Endothelial cell of umbilical vein (primary cell): ENCODE measurements at regions not wholly inside any gene's neighbourhood (a gene's known extent, or its start where the extent isn't known, plus 50 kb on each side); places are given as distances from the start of the nearest gene placed in this dataset.

ENCODE experiments used
- BruUV-seq: library from RNA; stranded (reverse); fragments of 400-500 nt; replicated peaks from 2 replicates; lab custom pipeline; 2021; lab: Mats Ljungman, UMichigan
- CTCF ChIA-PET: fragments of 300-600, 350-600 bp; sonication (Branson Sonifier 250); formaldehyde crosslinking; loops from one replicate; lab custom pipeline; 2021; ENCODE audit warnings: antibody characterized with exemption, inconsistent platforms; lab: Charles Lee
- POLR2A ChIA-PET: fragments of 300-600, 350-600 bp; sonication (Branson Sonifier 250); formaldehyde crosslinking; loops from one replicate; lab custom pipeline; 2021; ENCODE audit warnings: antibody characterized with exemption, inconsistent platforms; lab: Charles Lee
- DNase-seq: peaks from one replicate; pipeline ENCODE4 v3.0.0-alpha.2; 2011; ENCODE audit warnings: low read depth, low spot score
- FAIRE-seq: peaks from 2 replicates; lab custom pipeline; 2011; peaks lifted over from hg19 to GRCh38; lab: Jason Lieb, UNC
- H2AFZ ChIP-seq: 2 replicates; pipeline ENCODE4 v1.6.0; 2012; ENCODE audit warnings: low read depth, low read length, control low read depth, inconsistent platforms
- H3K27ac ChIP-seq: 2 replicates; pipeline ENCODE4 v1.5.1; 2011; ENCODE audit warnings: low read depth, mild to moderate bottlenecking, control low read depth, low read length, moderate library complexity; ENCODE audit not compliant: insufficient read depth
- H3K27me3 ChIP-seq, 2 experiments: 2 replicates each; pipeline versions ENCODE4 v1.6.0 to v1.6.1; 2011; ENCODE audit warnings: low read length in 2 of 2, mixed read lengths in 1 of 2; ENCODE audit not compliant: control insufficient read depth in 2 of 2, insufficient read depth in 2 of 2
- H3K36me3 ChIP-seq, 2 experiments: 2 replicates in 1 of 2; 3 replicates in 1 of 2; pipeline ENCODE4 v1.5.1; 2011; ENCODE audit warnings: low read length in 2 of 2, mild to moderate bottlenecking in 1 of 2, moderate library complexity in 1 of 2; ENCODE audit not compliant: control insufficient read depth in 2 of 2, insufficient read depth in 2 of 2; ENCODE audit errors: extremely low read depth in 1 of 2
- H3K4me1 ChIP-seq: 3 replicates; pipeline ENCODE4 v1.5.1; 2011; ENCODE audit warnings: mild to moderate bottlenecking, low read length; ENCODE audit not compliant: control insufficient read depth, insufficient read depth; ENCODE audit errors: extremely low read depth
- H3K4me2 ChIP-seq: 2 replicates; pipeline ENCODE4 v1.6.1; 2011; ENCODE audit warnings: low read length, control low read depth, mixed read lengths; ENCODE audit not compliant: insufficient read depth
- H3K4me3 ChIP-seq, 3 experiments: fragments of 200-600 bp in 1 of 3; sonication (generic), shearing (Covaris generic) in 1 of 3; replicated peaks in 1 of 3; 2 replicates each; pipeline ENCODE4 v1.5.1; 2011 to 2016; ENCODE audit warnings: control low read depth in 3 of 3, low read length in 3 of 3, mild to moderate bottlenecking in 2 of 3, inconsistent platforms in 1 of 3, low read depth in 1 of 3, moderate library complexity in 1 of 3; ENCODE audit not compliant: insufficient read depth in 1 of 3
- H3K79me2 ChIP-seq: 2 replicates; pipeline ENCODE4 v1.6.0; 2012; ENCODE audit warnings: low read length, inconsistent platforms; ENCODE audit not compliant: control insufficient read depth, insufficient read depth
- H3K9ac ChIP-seq: replicated peaks from 2 replicates; pipeline ENCODE3; 2011; ENCODE audit warnings: low read length, control low read depth; ENCODE audit not compliant: insufficient read depth; ENCODE audit errors: extremely low read depth
- H3K9me1 ChIP-seq: replicated peaks from 3 replicates; pipeline ENCODE4 v1.6.0; 2011; ENCODE audit warnings: mild to moderate bottlenecking, low read length; ENCODE audit not compliant: control insufficient read depth, insufficient read depth; ENCODE audit errors: extremely low read depth
- H3K9me3 ChIP-seq: replicated peaks from 2 replicates; pipeline ENCODE4 v1.5.1; 2012; ENCODE audit warnings: low read length, inconsistent platforms; ENCODE audit not compliant: control insufficient read depth, insufficient read depth
- H4K20me1 ChIP-seq: replicated peaks from 2 replicates; pipeline ENCODE3; 2011; ENCODE audit warnings: mild to moderate bottlenecking, low read length; ENCODE audit not compliant: control insufficient read depth, insufficient read depth; ENCODE audit errors: extremely low read depth
- CTCF ChIP-seq, 2 donors: IDR thresholded peaks; 1 replicate in 1 of 2; 2 replicates in 1 of 2; pipeline ENCODE4 v1.5.1; 2011; ENCODE audit warnings: low read length in 2 of 2, mild to moderate bottlenecking in 2 of 2, moderate library complexity in 2 of 2, control low read depth in 1 of 2, inconsistent platforms in 1 of 2, low read depth in 1 of 2; ENCODE audit not compliant: insufficient read depth in 1 of 2; ENCODE audit errors: extremely low read depth in 1 of 2
- EZH2 ChIP-seq: IDR thresholded peaks from 2 replicates; pipeline ENCODE4 v1.6.1; 2012; ENCODE audit warnings: borderline replicate concordance, low read depth, mild to moderate bottlenecking, moderate library complexity, low read length, inconsistent platforms; ENCODE audit not compliant: severe bottlenecking
- FOS ChIP-seq: IDR thresholded peaks from 2 replicates; pipeline ENCODE4 v1.6.1; 2011; ENCODE audit warnings: mild to moderate bottlenecking, low read length, moderate library complexity, borderline replicate concordance; ENCODE audit not compliant: insufficient read depth
- GATA2 ChIP-seq: IDR thresholded peaks from 2 replicates; pipeline ENCODE4 v1.7.0; 2011; ENCODE audit warnings: low read depth, mild to moderate bottlenecking, moderate library complexity, mixed read lengths, low read length; ENCODE audit not compliant: insufficient read length, insufficient read depth
- JUN ChIP-seq: IDR thresholded peaks from 2 replicates; pipeline ENCODE4 v1.6.1; 2011; ENCODE audit warnings: borderline replicate concordance, low read depth; ENCODE audit not compliant: insufficient read length, insufficient read depth
- MAX ChIP-seq: IDR thresholded peaks from 2 replicates; pipeline ENCODE4 v1.6.1; 2011; ENCODE audit not compliant: insufficient read depth, insufficient read length
- MYC ChIP-seq: IDR thresholded peaks from one replicate; pipeline ENCODE4 v1.6.1; 2011; ENCODE audit warnings: mild to moderate bottlenecking, low read depth, low read length
- POLR2A ChIP-seq: IDR thresholded peaks from 2 replicates; pipeline ENCODE4 v1.6.1; 2012; ENCODE audit warnings: low read depth, mild to moderate bottlenecking, control low read depth, low read length
- POLR2AphosphoS5 ChIP-seq: IDR thresholded peaks from 2 replicates; pipeline ENCODE4 v1.6.1; 2012; ENCODE audit warnings: low read depth, mild to moderate bottlenecking, control low read depth, low read length, moderate library complexity; ENCODE audit not compliant: insufficient read depth
- dilution Hi-C: fragments of 300-500 bp; cut with MboI; formaldehyde crosslinking; loops from one replicate; pipeline ENCODE4 v1.15.0; 2019; ENCODE audit warnings: low sequenced_read_pairs; ENCODE audit not compliant: extremely low pct_ligation_motif_present
- intact Hi-C: fragments of 100-400 bp; cut with micrococcal nuclease; formaldehyde crosslinking; loops from one replicate; pipeline ENCODE4 v1.10.0; 2022

- FAIRE-seq (no peak), DNase-seq (no peak)
- Histone ChIP-seq H3K9me1 (no peaks in the 10 kb centered on the region), H4K20me1 (no peaks in the 10 kb centered on the region), H3K4me1 (no peaks in the 10 kb centered on the region), H3K27ac (no peak overlapping the region), H3K4me2 (no peak overlapping the region), H3K27me3 (peaks cover 8 to 22% of the 10 kb centered on the region in 2 experiments), H3K36me3 (no peaks in the 10 kb centered on the region), H3K9ac (no peak overlapping the region), H3K79me2 (no peaks in the 10 kb centered on the region), H3K9me3 (no peaks in the 10 kb centered on the region), H3K4me3 (no peak overlapping the region), H2AFZ (no peak overlapping the region)
- intact Hi-C loops, result loop anchor here (5.0 to 10.0 kb wide), 3 partner anchors 114 to 704 kb away; no protein-coding TSS in a partner anchor
- no TSS peak for BruUV-seq
- dilution Hi-C loops, result no loop called here
- CTCF ChIA-PET, result interaction anchor here (0.6 to 0.7 kb wide), 3 partner anchors 28 to 811 kb away, joined by 3 read pairs; no protein-coding TSS in a partner anchor
- POLR2A ChIA-PET, result no interaction called here
- no peak for TF ChIP-seq MYC
- TF ChIP-seq JUN, result no peak
- TF ChIP-seq CTCF (IDR thresholded peaks at IDR 0.05; ENCODE audit: extremely low read depth in 1 of 2, insufficient read depth in 1 of 2, low read depth in 1 of 2, low read length in 2 of 2), result no peak
- TF ChIP-seq FOS, result no peak
- TF ChIP-seq GATA2, result no peak
- TF ChIP-seq POLR2AphosphoS5, result no peak
- TF ChIP-seq EZH2, result no peak
- TF ChIP-seq MAX, result no peak
- no peak for TF ChIP-seq POLR2A
Measured at GRCh38 chr13:109668433-109669233, 117.8 kb downstream of the IRS2 start.
